ENCODE measurements at regions not wholly inside any gene's neighbourhood (a gene's known extent, or its start where the extent isn't known, plus 50 kb on each side); places are given as distances from the start of the nearest gene placed in this dataset.

- no peaks in the 10 kb centered on the region for H3K27me3 ChIP-seq (ENCODE audit: insufficient read depth, low read depth)
- H3K9ac ChIP-seq: no peak overlapping the region
- H3K27ac ChIP-seq: no peak overlapping the region
- no peaks in the 10 kb centered on the region for H3K36me3 ChIP-seq (ENCODE audit: insufficient read depth)
- H2AFZ ChIP-seq (ENCODE audit: low read depth): no peak overlapping the region
- H3K4me2 ChIP-seq: no peak overlapping the region
- TF ChIP-seq, protein P1, sequence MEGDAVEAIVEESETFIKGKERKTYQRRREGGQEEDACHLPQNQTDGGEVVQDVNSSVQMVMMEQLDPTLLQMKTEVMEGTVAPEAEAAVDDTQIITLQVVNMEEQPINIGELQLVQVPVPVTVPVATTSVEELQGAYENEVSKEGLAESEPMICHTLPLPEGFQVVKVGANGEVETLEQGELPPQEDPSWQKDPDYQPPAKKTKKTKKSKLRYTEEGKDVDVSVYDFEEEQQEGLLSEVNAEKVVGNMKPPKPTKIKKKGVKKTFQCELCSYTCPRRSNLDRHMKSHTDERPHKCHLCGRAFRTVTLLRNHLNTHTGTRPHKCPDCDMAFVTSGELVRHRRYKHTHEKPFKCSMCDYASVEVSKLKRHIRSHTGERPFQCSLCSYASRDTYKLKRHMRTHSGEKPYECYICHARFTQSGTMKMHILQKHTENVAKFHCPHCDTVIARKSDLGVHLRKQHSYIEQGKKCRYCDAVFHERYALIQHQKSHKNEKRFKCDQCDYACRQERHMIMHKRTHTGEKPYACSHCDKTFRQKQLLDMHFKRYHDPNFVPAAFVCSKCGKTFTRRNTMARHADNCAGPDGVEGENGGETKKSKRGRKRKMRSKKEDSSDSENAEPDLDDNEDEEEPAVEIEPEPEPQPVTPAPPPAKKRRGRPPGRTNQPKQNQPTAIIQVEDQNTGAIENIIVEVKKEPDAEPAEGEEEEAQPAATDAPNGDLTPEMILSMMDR (conservative IDR thresholded peaks at IDR 0.05; ENCODE audit: low read depth, low read length): no peak
- no peak overlapping the region for H3K4me3 ChIP-seq (IDR thresholded peaks at IDR 0.05; ENCODE audit: insufficient read depth, low read depth, low read length)
- no peaks in the 10 kb centered on the region for H3K4me1 ChIP-seq (ENCODE audit: low read depth, poor library complexity, severe bottlenecking)
- H3K79me2 ChIP-seq (ENCODE audit: insufficient read depth, low read depth): no peaks in the 10 kb centered on the region
- no peaks in the 10 kb centered on the region for H4K20me1 ChIP-seq (ENCODE audit: insufficient read depth)
These were observed 62.0 kb downstream of the SUCNR1 start for GRCh38 chr3:151935446-151935845.

DNA sequence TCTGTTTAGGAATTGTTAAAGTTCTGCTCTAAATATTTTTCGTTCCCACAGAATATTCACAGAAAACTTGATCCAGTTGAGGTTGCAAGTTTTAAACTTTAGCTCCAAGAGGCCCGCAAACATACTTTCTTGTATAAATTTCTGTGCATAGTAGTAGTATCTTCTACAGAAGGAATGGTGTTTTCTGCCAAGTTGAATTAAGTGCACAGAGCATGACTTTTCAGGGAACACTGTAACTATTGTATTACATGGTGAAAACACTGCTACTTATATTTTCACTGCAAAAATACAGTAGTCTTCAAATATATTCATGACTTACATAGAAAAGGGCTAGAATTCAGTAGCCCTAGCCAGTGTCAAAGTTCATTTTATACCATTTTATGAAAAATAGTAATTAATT, 67.0 kb downstream of the SUCNR1 start:
- H3K27me3 ChIP-seq (ENCODE audit: insufficient read depth, low read depth): no peaks in the 10 kb centered on the region
- H3K79me2 ChIP-seq (ENCODE audit: insufficient read depth, low read depth): no peaks in the 10 kb centered on the region
- no peaks in the 10 kb centered on the region for H4K20me1 ChIP-seq (ENCODE audit: insufficient read depth)
- TF ChIP-seq, protein P1 (conservative IDR thresholded peaks at IDR 0.05; ENCODE audit: low read depth, low read length): no peak
- no peak overlapping the region for H3K27ac ChIP-seq
- no peak overlapping the region for H3K4me2 ChIP-seq
- H3K4me3 ChIP-seq (IDR thresholded peaks at IDR 0.05; ENCODE audit: insufficient read depth, low read depth, low read length): no peak overlapping the region
- no peak overlapping the region for H2AFZ ChIP-seq (ENCODE audit: low read depth)
- H3K4me1 ChIP-seq (ENCODE audit: low read depth, poor library complexity, severe bottlenecking): no peaks in the 10 kb centered on the region
- no peak overlapping the region for H3K9ac ChIP-seq
- no peaks in the 10 kb centered on the region for H3K36me3 ChIP-seq (ENCODE audit: insufficient read depth)

DNA sequence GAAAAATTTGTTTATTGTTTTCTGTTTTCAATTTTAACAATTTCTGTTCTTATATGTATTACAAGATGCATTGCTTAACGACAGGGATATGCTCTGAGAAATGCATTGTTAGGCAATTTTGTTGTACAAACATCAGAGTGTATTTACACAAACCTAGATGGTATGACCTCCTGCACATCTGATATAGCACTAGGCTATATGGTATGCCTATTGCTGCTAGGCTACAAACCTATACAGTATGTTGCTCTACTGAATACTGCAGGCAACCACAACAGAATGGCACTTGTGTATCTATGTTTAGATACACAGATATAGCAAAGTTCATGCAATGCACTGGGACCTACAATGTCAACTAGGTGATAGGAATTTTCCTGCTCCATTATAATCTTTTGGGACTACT, 70.1 kb downstream of the SUCNR1 start:
- Histone ChIP-seq H3K27ac (no peak overlapping the region), H2AFZ (ENCODE audit: low read depth) (no peak overlapping the region), H3K4me1 (ENCODE audit: low read depth, poor library complexity, severe bottlenecking) (no peaks in the 10 kb centered on the region), H3K79me2 (ENCODE audit: insufficient read depth, low read depth) (no peaks in the 10 kb centered on the region), H3K27me3 (ENCODE audit: insufficient read depth, low read depth) (no peaks in the 10 kb centered on the region), H3K4me3 (IDR thresholded peaks at IDR 0.05; ENCODE audit: insufficient read depth, low read depth, low read length) (no peak overlapping the region), H3K9ac (no peak overlapping the region), H3K36me3 (ENCODE audit: insufficient read depth) (no peaks in the 10 kb centered on the region), H3K4me2 (no peak overlapping the region), H4K20me1 (ENCODE audit: insufficient read depth) (no peaks in the 10 kb centered on the region)
- TF ChIP-seq, protein P1 (conservative IDR thresholded peaks at IDR 0.05; ENCODE audit: low read depth, low read length): no peak

DNA sequence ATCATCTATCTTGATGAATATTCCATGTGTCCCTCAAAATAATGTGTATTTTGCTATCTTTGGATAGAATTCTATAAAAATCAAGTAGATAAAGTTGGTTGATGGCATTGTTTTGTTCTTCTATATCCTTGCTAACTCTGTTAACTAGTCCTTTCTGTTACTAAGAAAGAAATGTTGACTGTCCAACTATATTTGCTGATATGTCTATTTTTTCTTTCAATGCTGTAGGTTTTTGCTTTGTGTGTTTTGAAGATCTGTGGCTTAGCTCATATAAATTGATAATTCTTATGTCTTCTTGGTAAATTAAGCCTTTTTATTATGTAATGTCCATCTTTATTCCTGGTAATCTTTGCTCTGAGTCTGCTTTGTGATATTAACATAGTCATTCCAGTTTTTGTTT, 70.9 kb downstream of the SUCNR1 start:
- Histone ChIP-seq H2AFZ (ENCODE audit: low read depth) (no peak overlapping the region), H3K79me2 (ENCODE audit: insufficient read depth, low read depth) (no peaks in the 10 kb centered on the region), H4K20me1 (ENCODE audit: insufficient read depth) (no peaks in the 10 kb centered on the region), H3K9ac (no peak overlapping the region), H3K27ac (no peak overlapping the region), H3K4me2 (no peak overlapping the region), H3K4me3 (IDR thresholded peaks at IDR 0.05; ENCODE audit: insufficient read depth, low read depth, low read length) (no peak overlapping the region), H3K27me3 (ENCODE audit: insufficient read depth, low read depth) (no peaks in the 10 kb centered on the region), H3K4me1 (ENCODE audit: low read depth, poor library complexity, severe bottlenecking) (no peaks in the 10 kb centered on the region), H3K36me3 (ENCODE audit: insufficient read depth) (no peaks in the 10 kb centered on the region)
- TF ChIP-seq, protein P1 (conservative IDR thresholded peaks at IDR 0.05; ENCODE audit: low read depth, low read length): no peak

Data from KMS-11 (cell line).